Kidney capillary endothelial cell (primary cell): ENCODE measurements at regions not wholly inside any gene's neighbourhood (a gene's known extent, or its start where the extent isn't known, plus 50 kb on each side); places are given as distances from the start of the nearest gene placed in this dataset.
"Not testable (repeated sequence)": the region's sequence is repeated elsewhere in the genome, so short reads cannot be mapped to it uniquely, and the experiment has no call there.

Experiments used
- DNase-seq: peaks from one replicate; pipeline ENCODE4 v3.0.0-alpha.2; 2018; ENCODE audit warnings: low spot score

DNA sequence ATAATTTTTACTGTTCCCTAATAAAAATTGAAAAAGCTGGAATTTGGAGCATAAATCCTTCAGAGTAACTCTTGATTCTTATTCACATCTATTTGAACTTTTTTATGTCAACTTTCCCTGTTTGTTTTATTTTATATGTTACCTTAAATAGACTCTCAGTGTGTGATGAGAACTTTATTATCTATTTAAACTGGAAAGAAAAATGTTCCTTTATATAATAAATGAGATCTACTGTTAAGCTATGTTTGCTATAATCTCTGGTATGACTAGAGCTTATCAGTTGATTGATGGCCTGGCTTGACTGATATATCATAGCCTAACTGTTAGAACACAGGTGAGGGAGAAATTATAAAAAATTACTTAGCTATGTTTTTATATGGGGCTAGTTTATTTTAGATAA lies 330.6 kb upstream of the EPHA6 start:
- DNase-seq = no peak

- DNase-seq = no peak
These were observed 325.7 kb upstream of the EPHA6 start for GRCh38 chr3:96488708-96489107.

- no peak for DNase-seq
These were observed 323.4 kb upstream of the EPHA6 start for GRCh38 chr3:96491023-96491422.

- DNase-seq = no peak
These were observed 322.5 kb upstream of the EPHA6 start for GRCh38 chr3:96491868-96492267.

DNA sequence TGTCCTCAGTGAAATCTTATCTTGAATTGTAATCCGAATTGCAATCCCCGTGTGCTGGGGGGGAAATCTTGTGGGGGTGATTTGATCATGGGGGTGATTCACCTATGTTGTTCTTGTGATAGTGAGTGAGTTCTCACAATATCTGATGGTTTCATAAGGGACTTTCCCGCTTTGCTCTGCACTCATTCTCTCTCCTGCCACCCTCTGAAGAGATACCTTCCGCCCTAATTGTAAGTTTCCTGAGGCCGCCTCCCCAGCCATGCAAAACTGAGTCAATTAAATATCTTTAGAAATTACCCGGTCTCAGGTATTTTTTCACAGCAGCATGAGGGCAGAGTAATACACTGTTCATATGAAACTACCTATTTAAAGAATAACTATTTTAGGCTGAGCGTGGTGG lies 304.1 kb upstream of the EPHA6 start:
- DNase-seq = no peak

DNA sequence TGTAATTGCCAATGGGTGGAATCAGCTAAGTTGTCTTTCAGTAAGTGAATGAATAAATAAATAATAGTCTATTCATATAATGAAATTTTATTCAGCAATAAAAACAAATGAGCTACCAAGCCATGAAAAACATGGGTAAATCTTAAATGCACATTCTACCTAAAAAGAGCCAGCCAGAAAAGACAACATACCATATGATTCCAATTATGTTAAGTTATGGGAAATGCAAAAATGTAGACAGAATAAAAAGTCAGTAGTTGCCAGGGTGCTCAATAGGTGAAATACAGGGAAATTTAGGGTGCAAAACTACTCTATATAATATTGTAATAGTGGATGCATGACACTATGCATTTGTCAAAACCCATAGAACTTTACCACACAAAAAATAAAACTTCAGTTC lies 277.2 kb upstream of the EPHA6 start:
- no peak for DNase-seq

- DNase-seq = no peak
These were observed 276.2 kb upstream of the EPHA6 start for GRCh38 chr3:96538186-96538585.

- DNase-seq = no peak
These were observed 266.3 kb upstream of the EPHA6 start for GRCh38 chr3:96548073-96548472.

DNA sequence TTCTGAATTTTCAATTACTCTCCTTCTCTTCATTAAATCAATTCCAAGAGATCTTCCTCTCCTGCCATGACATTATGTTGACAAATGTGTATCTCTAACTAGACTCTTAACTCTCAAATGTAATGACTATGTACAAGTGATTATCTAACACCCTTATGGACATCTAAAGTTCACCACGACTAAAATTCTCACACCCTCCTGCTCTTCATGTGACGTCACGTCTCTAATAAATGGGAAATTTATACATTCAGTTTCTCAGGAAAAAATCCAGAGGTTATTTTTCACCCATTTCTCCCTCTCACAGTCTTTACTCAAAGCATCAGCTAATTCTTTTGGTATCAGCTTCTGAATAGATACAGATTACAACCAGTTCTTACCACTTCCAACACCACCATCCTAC lies 237.5 kb upstream of the EPHA6 start:
- DNase-seq = no peak

DNA sequence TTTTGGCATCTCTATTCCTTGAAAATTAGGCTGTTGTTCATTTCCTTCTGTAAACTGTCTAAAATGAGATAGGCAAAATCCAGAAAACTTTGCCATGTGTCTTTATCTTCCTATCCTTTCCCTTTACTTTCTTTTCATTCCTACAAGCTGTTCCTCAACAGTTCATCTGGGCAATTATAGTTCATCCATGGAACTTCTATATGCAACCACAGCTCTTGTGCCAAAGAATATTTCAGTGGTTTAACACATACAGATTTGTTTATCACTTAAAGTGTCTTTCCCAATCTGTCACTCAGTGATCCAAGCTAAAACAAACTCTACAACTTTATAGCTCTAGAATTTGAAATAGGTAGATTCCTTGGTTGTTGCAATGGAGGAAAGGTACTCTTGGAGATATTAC lies 230.3 kb upstream of the EPHA6 start:
- DNase-seq = no peak

- DNase-seq = not testable (repeated sequence)
These were observed 207.5 kb upstream of the EPHA6 start for GRCh38 chr3:96606865-96607264.

GRCh38 chr3:96619475-96619874 lies 194.9 kb upstream of the EPHA6 start:
- DNase-seq = no peak

DNA sequence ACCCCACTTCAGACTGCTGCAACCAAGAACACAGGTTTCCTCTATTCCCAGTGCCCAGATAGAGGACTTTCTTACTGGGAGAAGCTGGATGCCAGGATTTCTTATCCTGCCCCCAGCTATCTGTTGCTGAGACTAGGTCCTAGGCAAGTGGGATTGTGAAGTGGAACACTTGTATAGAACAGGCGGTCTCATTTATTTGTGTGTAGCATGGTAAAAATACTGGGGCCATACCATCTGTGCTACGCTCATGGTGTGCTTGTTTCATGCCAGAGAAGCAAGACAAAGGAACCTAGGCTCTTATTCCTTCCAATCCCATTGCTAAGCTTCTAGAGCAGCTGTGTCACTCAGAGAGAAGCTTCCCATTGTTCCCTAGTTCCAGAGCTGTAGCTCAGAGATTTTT lies 191.5 kb upstream of the EPHA6 start:
- DNase-seq = no peak

DNA sequence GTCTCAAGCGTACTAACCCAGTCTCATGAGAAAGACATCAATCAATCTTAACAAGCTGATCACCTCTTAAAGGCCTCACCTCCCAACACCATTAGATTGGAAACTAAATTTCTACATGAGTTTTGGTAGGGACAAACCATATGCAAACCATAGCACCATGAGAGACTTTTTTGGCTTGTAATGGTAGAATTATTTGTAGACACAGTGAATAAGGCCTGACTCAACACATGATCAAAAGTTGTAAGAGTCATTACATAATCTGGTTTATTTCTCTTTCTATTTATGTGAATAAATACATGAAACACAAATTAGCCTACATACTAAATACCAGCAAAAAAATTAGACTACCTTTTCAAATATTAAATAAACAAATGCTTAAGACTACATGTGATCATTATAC lies 183.3 kb upstream of the EPHA6 start:
- no peak for DNase-seq

DNA sequence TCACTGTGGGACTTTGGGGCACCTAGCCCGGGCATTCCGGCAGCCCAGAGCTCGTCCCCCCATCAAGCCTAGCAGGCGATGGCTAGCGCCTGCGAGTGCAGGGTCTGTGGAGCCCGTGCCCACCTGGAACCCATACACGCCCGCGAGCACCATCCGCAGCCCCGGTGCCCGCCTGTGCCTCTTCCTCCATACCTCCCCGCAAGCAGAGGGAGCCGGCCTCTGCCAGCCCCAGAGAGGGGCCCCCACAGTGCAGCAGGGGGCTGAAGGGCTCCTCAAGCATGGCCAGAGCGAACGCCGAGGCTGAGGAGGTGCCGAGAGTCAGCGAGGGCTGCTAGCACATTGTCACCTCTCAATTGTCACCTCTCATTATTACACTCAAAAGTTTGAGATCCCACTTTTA lies 167.8 kb upstream of the EPHA6 start:
- no peak for DNase-seq

GRCh38 chr3:96657710-96658109 lies 156.7 kb upstream of the EPHA6 start:
- no peak for DNase-seq

GRCh38 chr3:96671861-96672595 lies 142.4 kb upstream of the EPHA6 start:
- not testable (repeated sequence) for DNase-seq

DNA sequence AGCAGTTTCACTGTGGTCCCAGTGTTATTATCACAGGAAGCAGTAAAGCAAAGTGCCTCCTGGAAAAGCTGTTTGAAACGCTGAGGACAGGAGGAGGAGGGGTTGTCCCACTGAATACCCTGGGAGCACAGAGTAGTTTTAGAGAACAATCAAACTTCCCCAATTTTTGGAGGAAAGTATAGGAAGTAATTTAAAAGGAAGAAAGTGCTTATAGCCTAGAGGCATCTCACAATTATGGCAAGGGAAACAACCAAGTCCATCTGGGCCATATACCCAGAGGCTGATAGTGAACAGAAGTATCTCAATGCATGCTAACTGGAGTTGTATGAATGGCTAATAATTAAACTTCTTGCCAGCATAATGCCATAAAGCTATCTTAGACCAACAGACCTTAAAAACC lies 137.2 kb upstream of the EPHA6 start:
- no peak for DNase-seq

- no peak for DNase-seq
These were observed 136.1 kb upstream of the EPHA6 start for GRCh38 chr3:96678325-96678724.

- no peak for DNase-seq
These were observed 113.8 kb upstream of the EPHA6 start for GRCh38 chr3:96700322-96701315.

- no peak for DNase-seq
These were observed 108.5 kb upstream of the EPHA6 start for GRCh38 chr3:96705895-96706294.

- no peak for DNase-seq
These were observed 107.9 kb upstream of the EPHA6 start for GRCh38 chr3:96706509-96706908.

DNA sequence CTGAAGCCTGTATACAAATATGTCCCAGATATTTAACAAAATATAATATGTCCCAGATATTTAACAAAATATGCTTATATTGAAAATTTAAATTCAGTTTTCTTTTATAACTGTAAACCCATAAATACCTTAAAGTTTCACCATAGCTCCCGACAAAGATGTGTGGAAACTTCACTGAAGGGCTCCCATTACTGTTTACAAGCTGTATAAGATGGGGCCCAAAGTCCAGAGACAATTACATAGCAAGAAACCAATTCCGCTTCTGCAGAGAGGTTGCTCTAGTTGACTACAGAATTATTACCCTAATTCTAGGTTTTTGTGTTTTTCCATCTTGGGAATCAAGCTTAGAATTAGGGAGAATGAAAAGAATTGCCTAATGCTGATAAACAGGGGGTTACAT lies 102.6 kb upstream of the EPHA6 start:
- no peak for DNase-seq
